Liver (tissue), 8 donors: ENCODE measurements at regions not wholly inside any gene's neighbourhood (a gene's known extent, or its start where the extent isn't known, plus 50 kb on each side); places are given as distances from the start of the nearest gene placed in this dataset.

ENCODE experiments used
- DNase-seq: peaks from one replicate; pipeline ENCODE4 v3.0.0-alpha.2; 2017; ENCODE audit warnings: low spot score
- H3K27ac ChIP-seq, 2 donors: one replicate each; pipeline ENCODE4 v1.7.0; 2013; ENCODE audit warnings: inconsistent platforms in 2 of 2, low read length in 2 of 2, control low read depth in 1 of 2, low read depth in 1 of 2, mild to moderate bottlenecking in 1 of 2
- H3K27me3 ChIP-seq, 4 donors: one replicate each; pipeline versions ENCODE4 v1.6.1 to v1.7.0; 2013; ENCODE audit warnings: low read length in 3 of 4, inconsistent platforms in 1 of 4, mild to moderate bottlenecking in 1 of 4, moderate library complexity in 1 of 4; ENCODE audit not compliant: control insufficient read depth in 4 of 4, insufficient read depth in 4 of 4
- H3K36me3 ChIP-seq, 4 donors: one replicate each; pipeline versions ENCODE4 v1.6.1 to v1.7.0; 2013; ENCODE audit warnings: low read length in 3 of 4, mild to moderate bottlenecking in 3 of 4, low read depth in 1 of 4, moderate library complexity in 1 of 4; ENCODE audit not compliant: control insufficient read depth in 4 of 4, insufficient read depth in 3 of 4
- H3K4me1 ChIP-seq, 4 donors: one replicate each; pipeline versions ENCODE4 v1.6.1 to v1.7.0; 2013; ENCODE audit warnings: low read length in 3 of 4, mild to moderate bottlenecking in 3 of 4, moderate library complexity in 1 of 4; ENCODE audit not compliant: control insufficient read depth in 4 of 4, insufficient read depth in 4 of 4
- H3K4me3 ChIP-seq, 3 donors: one replicate each; pipeline versions ENCODE4 v1.6.1 to v1.7.0; 2013; ENCODE audit warnings: low read length in 3 of 3, control low read depth in 1 of 3, low read depth in 1 of 3, mild to moderate bottlenecking in 1 of 3
- H3K9ac ChIP-seq, 2 donors: one replicate each; pipeline ENCODE4 v1.7.0; 2013; ENCODE audit warnings: low read length in 2 of 2, mild to moderate bottlenecking in 2 of 2, moderate library complexity in 2 of 2, control low read depth in 1 of 2, low read depth in 1 of 2
- H3K9me3 ChIP-seq, 4 donors: one replicate each; pipeline versions ENCODE4 v1.6.1 to v1.7.0; 2013; ENCODE audit warnings: low read length in 3 of 4; ENCODE audit not compliant: control insufficient read depth in 4 of 4
- ATF3 ChIP-seq: IDR thresholded peaks from 2 replicates; pipeline ENCODE4 v1.6.1; 2016; ENCODE audit warnings: antibody characterized with exemption
- CTCF ChIP-seq: fragments of 150-350 bp; IDR thresholded peaks from 2 replicates; pipeline ENCODE4 v1.5.1; 2017; ENCODE audit warnings: improper control_type of control experiment, low read depth, low read length; ENCODE audit not compliant: missing input control
- EGR1 ChIP-seq, 2 donors: IDR thresholded peaks; 2 replicates each; pipeline ENCODE4 v1.6.1; 2016 to 2018; ENCODE audit warnings: antibody characterized with exemption in 2 of 2, low read depth in 2 of 2
- FOXA1 ChIP-seq: IDR thresholded peaks from 2 replicates; pipeline ENCODE4 v1.6.1; 2016; ENCODE audit warnings: antibody characterized with exemption
- FOXA2 ChIP-seq: IDR thresholded peaks from 2 replicates; pipeline ENCODE4 v1.6.1; 2016; ENCODE audit warnings: antibody characterized with exemption
- GABPA ChIP-seq, 2 donors: IDR thresholded peaks in 1 of 2; conservative IDR thresholded peaks in 1 of 2; 2 replicates each; pipeline ENCODE4 v1.6.1; 2016; ENCODE audit warnings: antibody characterized with exemption in 2 of 2, mild to moderate bottlenecking in 1 of 2, moderate library complexity in 1 of 2
- HNF4G ChIP-seq: IDR thresholded peaks from 2 replicates; pipeline ENCODE4 v1.6.1; 2016; ENCODE audit warnings: antibody characterized with exemption
- JUND ChIP-seq, 2 donors: IDR thresholded peaks; 2 replicates each; pipeline ENCODE4 v1.6.1; 2016; ENCODE audit warnings: antibody characterized with exemption in 2 of 2
- MAX ChIP-seq: IDR thresholded peaks from 2 replicates; pipeline ENCODE4 v1.6.1; 2016; ENCODE audit warnings: antibody characterized with exemption
- NR2F2 ChIP-seq: IDR thresholded peaks from 2 replicates; pipeline ENCODE4 v1.6.1; 2016; ENCODE audit warnings: antibody characterized with exemption
- RAD21 ChIP-seq, 2 donors: IDR thresholded peaks; 2 replicates each; pipeline ENCODE4 v1.6.1; 2016; ENCODE audit warnings: antibody characterized with exemption in 2 of 2, mild to moderate bottlenecking in 2 of 2
- REST ChIP-seq: IDR thresholded peaks from 2 replicates; pipeline ENCODE4 v1.6.1; 2016; ENCODE audit warnings: antibody characterized with exemption, mild to moderate bottlenecking
- RXRA ChIP-seq, 2 donors: IDR thresholded peaks; 2 replicates each; pipeline ENCODE4 v1.6.1; 2017 to 2018; ENCODE audit warnings: antibody characterized with exemption in 2 of 2, mild to moderate bottlenecking in 1 of 2
- SP1 ChIP-seq: IDR thresholded peaks from 2 replicates; pipeline ENCODE4 v1.6.1; 2018; ENCODE audit warnings: antibody characterized with exemption, mild to moderate bottlenecking
- TAF1 ChIP-seq: conservative IDR thresholded peaks from 2 replicates; pipeline ENCODE4 v1.6.1; 2016; ENCODE audit warnings: antibody characterized with exemption, mild to moderate bottlenecking
- ZBTB33 ChIP-seq: IDR thresholded peaks from 2 replicates; pipeline ENCODE4 v1.6.1; 2016; ENCODE audit warnings: antibody characterized with exemption
- WGBS: extraction: QIAGEN DNeasy Blood & Tissue Kit; methylation state at CpG from one replicate; pipeline ENCODE4 v1.1.7; 2013; 5-methylcytosine and 5-hydroxymethylcytosine counted together
- donor health status: healthy.
- donor health status: healthy.
- donor health status: healthy.
- donor health status: healthy.
- donor health status: healthy.

- TF ChIP-seq CTCF = no peak
Observed at GRCh38 chr2:37563375-37564015, 107.9 kb downstream of the CDC42EP3 start (continued).

- H3K27me3 ChIP-seq = no peaks in the 10 kb centered on the region
- no peak for DNase-seq
- H3K9me3 ChIP-seq = no peaks in the 10 kb centered on the region
- TF ChIP-seq EGR1 (IDR thresholded peaks at IDR 0.05; ENCODE audit: low read depth in 2 of 2) = no peak
- no peak for TF ChIP-seq REST
- no peak for TF ChIP-seq HNF4G
- no peak for TF ChIP-seq FOXA2
- no peak for TF ChIP-seq JUND (IDR thresholded peaks at IDR 0.05)
- TF ChIP-seq RXRA (IDR thresholded peaks at IDR 0.05) = no peak
- no peak for TF ChIP-seq RAD21 (IDR thresholded peaks at IDR 0.05)
- no peak for TF ChIP-seq NR2F2
- no peak for TF ChIP-seq ZBTB33
- TF ChIP-seq FOXA1 = no peak
- TF ChIP-seq MAX = no peak
- TF ChIP-seq SP1 = no peak
- TF ChIP-seq ATF3 = no peak
- TF ChIP-seq TAF1 = no peak
- no peak for TF ChIP-seq GABPA (IDR thresholded peaks at IDR 0.05 in 1 of 2, conservative IDR thresholded peaks at IDR 0.05 in 1 of 2)
- peaks cover 0 to 4% (median 0%) of the 10 kb centered on the region in 4 donors for H3K4me1 ChIP-seq
- H3K4me3 ChIP-seq = no peak overlapping the region
- no peak overlapping the region for H3K9ac ChIP-seq
- no peak overlapping the region for H3K27ac ChIP-seq
- no peaks in the 10 kb centered on the region for H3K36me3 ChIP-seq
- WGBS = 86% methylated on average over 7 of the region's 7 CpGs
Observed at GRCh38 chr2:37564356-37564755, 107.1 kb downstream of the CDC42EP3 start.
